Heart right ventricle (tissue), 16 donors: ENCODE measurements at regions not wholly inside any gene's neighbourhood (a gene's known extent, or its start where the extent isn't known, plus 50 kb on each side); places are given as distances from the start of the nearest gene placed in this dataset.

Experiments
- ATAC-seq, 8 donors: fragments of 200-7000 bp; cut with Tn5 transposase; one replicate each; pipeline ENCODE4 v1.9.1; 2020; ENCODE audit warnings: mild to moderate bottlenecking in 8 of 8, moderate library complexity in 8 of 8, moderate number of reproducible peaks in 1 of 8
- DNase-seq, 2 donors: peaks; one replicate each; pipeline ENCODE4 v3.0.0-alpha.2; 2020
- H3K27ac ChIP-seq, 10 donors: fragments of 200-600 bp; sonication (generic) in 2 of 10; one replicate each; pipeline versions ENCODE4 v1.5.0 to v1.8.0; 2020 to 2022; ENCODE audit warnings: mild to moderate bottlenecking in 3 of 10
- H3K27me3 ChIP-seq, 7 donors: fragments of 200-600 bp; one replicate each; pipeline ENCODE4 v1.8.0; 2021 to 2022; ENCODE audit warnings: mild to moderate bottlenecking in 2 of 7
- H3K36me3 ChIP-seq, 9 donors: fragments of 200-600 bp; sonication (generic) in 1 of 9; one replicate each; pipeline versions ENCODE4 v1.5.0 to v1.8.0; 2020 to 2022; ENCODE audit warnings: mild to moderate bottlenecking in 2 of 9
- H3K4me1 ChIP-seq, 9 donors: fragments of 200-600 bp; sonication (generic) in 1 of 9; one replicate each; pipeline versions ENCODE4 v1.5.0 to v1.8.0; 2020 to 2022; ENCODE audit warnings: mild to moderate bottlenecking in 4 of 9
- H3K4me3 ChIP-seq, 10 donors: fragments of 200-600 bp; sonication (generic) in 2 of 10; one replicate each; pipeline versions ENCODE4 v1.5.0 to v1.8.0; 2020 to 2022; ENCODE audit warnings: mild to moderate bottlenecking in 7 of 10, moderate library complexity in 2 of 10
- H3K9me3 ChIP-seq, 11 donors: fragments of 200-600 bp in 10 of 11; sonication (generic) in 2 of 11; one replicate each; pipeline versions ENCODE4 v1.5.0 to v1.8.0; 2013 to 2022; ENCODE audit warnings: mild to moderate bottlenecking in 2 of 11, control low read depth in 1 of 11, moderate library complexity in 1 of 11
- WGBS, 2 donors: extraction: QIAGEN DNeasy Blood & Tissue Kit; methylation state at CpG; one replicate each; pipeline ENCODE4 v1.1.7; 2013; ENCODE audit warnings: inconsistent platforms in 1 of 2; 5-methylcytosine and 5-hydroxymethylcytosine counted together
- intact Hi-C, 10 donors: fragments of 100-400 bp; cut with DNase I; formaldehyde crosslinking; loops; one replicate each; pipeline versions ENCODE4 v1.11.1 to v1.14.2; 2022
- TF ChIP-seq, protein P1 (sequence below), 9 donors: fragments of 200-600 bp; sonication (generic) in 2 of 9; IDR thresholded peaks; one replicate each; pipeline versions ENCODE4 v1.5.0 to v1.8.0; 2021 to 2022; ENCODE audit warnings: antibody characterized with exemption in 9 of 9, mild to moderate bottlenecking in 5 of 9, moderate library complexity in 1 of 9
- donor health status: Arrhythmogenic right ventricular cardiomyopathy.
- donor health status: ischemic (EF 13 %, LVEDD 7.1; RV severe dilation, severe dysfunction).
- donor health status: healthy with polysubstance abuse.
- donor health status: DM: no; HTN: yes; CAD: no.
- donor health status: DM: no; HTN: no; CAD: no.
- donor health status: ischemic (EF 25% LVEDD 6.9; RV normal size, moderate dysfunction).
- donor health status: ischemic (EF 25% LVEDD 5.7; RV mildly dilated, moderate dysfunction).
- donor health status: healthy.
- donor health status: DM: yes; HTN: yes; CAD: no.
- donor health status: Ischemic cardiomyopathy.
- donor health status: ischemic (EF 35%, LVEDD 5.7; RV mildly dilated, moderate dysfunction).
- donor health status: nonischemic (EF 11% LVEDD 7.7; RV severe dilation, severe dysfunction).
- donor health status: DM: yes; HTN: yes; CAD: no.
- donor health status: PGD.
- donor health status: ischemic (EF 29% LVEDD 5.4; RV normal size, mild dysfunction).
- donor health status: nonischemic (EF 23%, LVEDD 6.1; RV moderate dilation, normal function).

DNA sequence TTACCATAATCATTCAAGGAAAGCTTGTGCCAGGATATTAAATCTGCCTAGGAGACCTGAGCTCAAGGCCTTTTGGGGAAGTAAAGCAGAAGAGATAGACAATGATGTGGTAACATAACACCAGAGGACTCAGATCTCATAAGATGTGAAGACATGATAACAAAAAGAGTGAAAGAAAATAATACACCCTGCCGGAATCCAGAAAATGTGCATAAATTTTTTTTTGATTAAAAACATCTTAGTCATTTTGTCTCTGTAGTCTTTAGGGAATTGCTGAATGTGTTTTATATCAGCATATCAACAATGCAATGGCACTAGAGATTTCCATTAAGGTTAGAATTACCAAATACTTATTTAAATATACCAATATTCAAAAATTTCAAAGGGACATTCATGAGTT lies 326.8 kb upstream of the ROBO1 start:
- Histone ChIP-seq H3K9me3 (no peaks in the 10 kb centered on the region), H3K27me3 (no peaks in the 10 kb centered on the region), H3K27ac (no peak overlapping the region), H3K4me3 (no peak overlapping the region), H3K36me3 (no peaks in the 10 kb centered on the region), H3K4me1 (no peaks in the 10 kb centered on the region)
- DNase-seq (no peak), ATAC-seq (no peak)
- intact Hi-C loops, result no loop called here
- TF ChIP-seq, protein P1, sequence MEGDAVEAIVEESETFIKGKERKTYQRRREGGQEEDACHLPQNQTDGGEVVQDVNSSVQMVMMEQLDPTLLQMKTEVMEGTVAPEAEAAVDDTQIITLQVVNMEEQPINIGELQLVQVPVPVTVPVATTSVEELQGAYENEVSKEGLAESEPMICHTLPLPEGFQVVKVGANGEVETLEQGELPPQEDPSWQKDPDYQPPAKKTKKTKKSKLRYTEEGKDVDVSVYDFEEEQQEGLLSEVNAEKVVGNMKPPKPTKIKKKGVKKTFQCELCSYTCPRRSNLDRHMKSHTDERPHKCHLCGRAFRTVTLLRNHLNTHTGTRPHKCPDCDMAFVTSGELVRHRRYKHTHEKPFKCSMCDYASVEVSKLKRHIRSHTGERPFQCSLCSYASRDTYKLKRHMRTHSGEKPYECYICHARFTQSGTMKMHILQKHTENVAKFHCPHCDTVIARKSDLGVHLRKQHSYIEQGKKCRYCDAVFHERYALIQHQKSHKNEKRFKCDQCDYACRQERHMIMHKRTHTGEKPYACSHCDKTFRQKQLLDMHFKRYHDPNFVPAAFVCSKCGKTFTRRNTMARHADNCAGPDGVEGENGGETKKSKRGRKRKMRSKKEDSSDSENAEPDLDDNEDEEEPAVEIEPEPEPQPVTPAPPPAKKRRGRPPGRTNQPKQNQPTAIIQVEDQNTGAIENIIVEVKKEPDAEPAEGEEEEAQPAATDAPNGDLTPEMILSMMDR (IDR thresholded peaks at IDR 0.05), result no peak
- WGBS, 2 donors, result 77 to 79% methylated on average over 1 of the region's 1 CpG

GRCh38 chr3:80087767-80088166 lies 320.0 kb upstream of the ROBO1 start:
- H3K27me3 ChIP-seq, result no peaks in the 10 kb centered on the region
- DNase-seq (no peak), ATAC-seq (no peak)
- WGBS, 2 donors, result 26 to 30% methylated on average over 1 of the region's 1 CpG
- H3K36me3 ChIP-seq, result no peaks in the 10 kb centered on the region
- TF ChIP-seq, protein P1 (IDR thresholded peaks at IDR 0.05), result no peak
- no peaks in the 10 kb centered on the region for H3K4me1 ChIP-seq
- no peak overlapping the region for H3K4me3 ChIP-seq
- intact Hi-C loops, result no loop called here
- no peak overlapping the region for H3K27ac ChIP-seq
- H3K9me3 ChIP-seq, result no peaks in the 10 kb centered on the region

DNA sequence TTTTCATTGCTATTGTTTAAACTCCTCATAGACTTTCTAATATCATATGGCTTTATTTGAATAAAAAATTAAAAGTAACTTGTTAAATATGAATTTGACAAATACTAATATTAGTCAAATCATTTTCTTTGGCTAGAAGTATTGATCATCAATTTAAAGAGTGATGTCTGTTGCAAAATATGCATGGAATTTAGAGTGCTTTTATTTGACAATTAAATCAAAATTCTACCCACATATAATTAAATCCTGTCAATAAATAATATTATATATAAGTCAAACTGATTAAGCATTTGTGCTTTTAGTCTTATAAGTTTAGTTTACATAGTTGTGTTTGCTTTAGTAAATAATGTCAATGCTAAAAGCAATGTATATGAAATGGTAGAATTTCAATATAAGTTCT lies 318.6 kb upstream of the ROBO1 start:
- no peaks in the 10 kb centered on the region for H3K36me3 ChIP-seq
- H3K9me3 ChIP-seq, result no peaks in the 10 kb centered on the region
- no peak overlapping the region for H3K27ac ChIP-seq

DNA sequence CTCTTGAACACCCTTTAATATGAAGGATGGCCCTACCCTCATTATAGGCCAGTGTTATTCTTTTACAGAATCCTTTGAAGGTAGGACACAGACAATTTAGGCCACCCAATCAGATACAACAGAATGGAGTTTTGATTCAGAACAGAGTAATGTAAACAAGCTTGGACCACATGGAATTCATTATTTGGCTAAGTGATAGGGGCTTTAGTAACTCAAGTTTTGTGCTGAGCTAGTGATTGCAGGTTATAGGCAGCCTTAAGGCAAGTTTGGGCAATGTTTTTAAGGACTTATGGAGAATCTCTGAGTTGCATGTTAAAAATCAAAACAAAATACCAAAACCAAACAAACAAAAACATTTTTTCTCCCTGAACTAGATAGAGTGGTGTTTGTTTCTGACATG lies 312.1 kb upstream of the ROBO1 start:
- H3K4me1 ChIP-seq, result no peaks in the 10 kb centered on the region
- DNase-seq, result no peak
- H3K36me3 ChIP-seq, result no peaks in the 10 kb centered on the region
- H3K9me3 ChIP-seq, result no peaks in the 10 kb centered on the region
- no peak overlapping the region for H3K4me3 ChIP-seq
- intact Hi-C loops, result no loop called here
- ATAC-seq, result no peak
- TF ChIP-seq, protein P1 (IDR thresholded peaks at IDR 0.05), result no peak
- H3K27me3 ChIP-seq, result no peaks in the 10 kb centered on the region
- no peak overlapping the region for H3K27ac ChIP-seq

More for the DNA sequence above, 318.6 kb upstream of the ROBO1 start:
- TF ChIP-seq, protein P1 (IDR thresholded peaks at IDR 0.05), result no peak
- Histone ChIP-seq H3K27me3 (no peaks in the 10 kb centered on the region), H3K4me1 (no peaks in the 10 kb centered on the region), H3K4me3 (no peak overlapping the region)
- ATAC-seq (no peak), DNase-seq (no peak)
- intact Hi-C loops, result no loop called here

GRCh38 chr3:80068459-80068858 lies 300.7 kb upstream of the ROBO1 start:
- intact Hi-C loops, result no loop called here
- no peaks in the 10 kb centered on the region for H3K4me1 ChIP-seq
- no peak overlapping the region for H3K4me3 ChIP-seq
- ATAC-seq, result no peak
- H3K9me3 ChIP-seq, result peaks cover 0 to 4% (median 0%) of the 10 kb centered on the region in 11 donors
- TF ChIP-seq, protein P1 (IDR thresholded peaks at IDR 0.05), result no peak
- WGBS, 2 donors, result 56 to 71% methylated on average over 3 of the region's 3 CpGs
- H3K27ac ChIP-seq, result no peak overlapping the region
- no peaks in the 10 kb centered on the region for H3K36me3 ChIP-seq
- no peaks in the 10 kb centered on the region for H3K27me3 ChIP-seq
- no peak for DNase-seq
